ENCODE measurements at regions not wholly inside any gene's neighbourhood (a gene's known extent, or its start where the extent isn't known, plus 50 kb on each side); places are given as distances from the start of the nearest gene placed in this dataset.
"Not testable (repeated sequence)": the region's sequence is repeated elsewhere in the genome, so short reads cannot be mapped to it uniquely, and the experiment has no call there.

GRCh38 chr1:18564676-18565075, 66.0 kb upstream of the PAX7 start:
- DNase-seq, result no peak

GRCh38 chr1:18565321-18565720, 65.3 kb upstream of the PAX7 start:
- DNase-seq, result no peak

- no peak for DNase-seq
These were observed 62.2 kb upstream of the PAX7 start for GRCh38 chr1:18568489-18568888.

GRCh38 chr1:18569251-18569650, 61.4 kb upstream of the PAX7 start:
- no peak for DNase-seq

GRCh38 chr1:18569811-18570545, 60.7 kb upstream of the PAX7 start:
- DNase-seq, result peak; percentile 45

GRCh38 chr1:18571275-18571674, 59.4 kb upstream of the PAX7 start:
- no peak for DNase-seq

- no peak for DNase-seq
These were observed 58.4 kb upstream of the PAX7 start for GRCh38 chr1:18572022-18572880.

- DNase-seq, result no peak
These were observed 57.5 kb upstream of the PAX7 start for GRCh38 chr1:18573170-18573569.

- no peak for DNase-seq
These were observed 55.9 kb upstream of the PAX7 start for GRCh38 chr1:18574754-18575153.

GRCh38 chr1:18575620-18576019, 55.0 kb upstream of the PAX7 start:
- DNase-seq, result peak; percentile 18

GRCh38 chr1:18578271-18578670, 52.4 kb upstream of the PAX7 start:
- no peak for DNase-seq

GRCh38 chr1:18579267-18579666, 51.4 kb upstream of the PAX7 start:
- not testable (repeated sequence) for DNase-seq

GRCh38 chr1:18580047-18580446, 50.6 kb upstream of the PAX7 start:
- no peak for DNase-seq

GRCh38 chr1:18580691-18581419, 49.8 kb upstream of the PAX7 start:
- DNase-seq, result no peak
